Heart left ventricle (tissue), 13 donors: ENCODE measurements at regions not wholly inside any gene's neighbourhood (a gene's known extent, or its start where the extent isn't known, plus 50 kb on each side); places are given as distances from the start of the nearest gene placed in this dataset.

Experiments used
- POLR2A ChIP-seq, 2 donors: fragments of 450-650 bp; IDR thresholded peaks; one replicate each; pipeline ENCODE4 v1.6.1; 2017; ENCODE audit warnings: antibody characterized with exemption in 2 of 2, mild to moderate bottlenecking in 2 of 2, moderate library complexity in 2 of 2
- TF ChIP-seq, protein P1 (sequence below), 12 donors: fragments of 200-600 bp; sonication (generic) in 4 of 12; IDR thresholded peaks; one replicate each; pipeline versions ENCODE4 v1.5.0 to v1.8.0; 2018 to 2022; ENCODE audit warnings: antibody characterized with exemption in 12 of 12, mild to moderate bottlenecking in 5 of 12
- donor health status: ischemic (EF 13 %, LVEDD 7.1; RV severe dilation, severe dysfunction).
- donor health status: DM: no; HTN: yes; CAD: no.
- donor health status: DM: no; HTN: no; CAD: no.
- donor health status: ischemic (EF 25% LVEDD 6.9; RV normal size, moderate dysfunction).
- donor health status: ischemic (EF 25% LVEDD 5.7; RV mildly dilated, moderate dysfunction).
- donor health status: ischemic (EF 35%, LVEDD 5.7; RV mildly dilated, moderate dysfunction).
- donor health status: nonischemic (EF 11% LVEDD 7.7; RV severe dilation, severe dysfunction).
- donor health status: DM: yes; HTN: yes; CAD: no.
- donor health status: PGD.
- donor health status: ischemic (EF 29% LVEDD 5.4; RV normal size, mild dysfunction).
- donor health status: nonischemic (EF 23%, LVEDD 6.1; RV moderate dilation, normal function).

DNA sequence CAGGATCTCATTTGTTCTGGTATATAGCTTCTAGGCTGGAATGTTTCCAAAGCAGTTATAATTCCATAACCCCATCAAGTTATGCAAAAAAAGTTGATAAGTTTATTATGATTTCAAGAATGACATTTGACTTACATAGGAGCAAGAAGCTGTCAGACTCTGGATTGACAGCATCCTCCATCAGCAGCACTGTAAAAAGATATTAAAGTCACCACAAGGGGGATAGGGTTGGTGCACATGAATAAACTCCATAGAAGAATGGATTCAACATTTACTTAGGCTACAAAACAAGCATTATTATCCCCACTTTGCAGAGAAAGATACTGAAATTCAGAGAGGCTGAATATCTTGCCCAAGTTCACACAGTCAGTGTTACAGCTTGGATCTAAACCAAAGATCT lies 208.9 kb upstream of the SLC30A5 start:
- TF ChIP-seq, protein P1, sequence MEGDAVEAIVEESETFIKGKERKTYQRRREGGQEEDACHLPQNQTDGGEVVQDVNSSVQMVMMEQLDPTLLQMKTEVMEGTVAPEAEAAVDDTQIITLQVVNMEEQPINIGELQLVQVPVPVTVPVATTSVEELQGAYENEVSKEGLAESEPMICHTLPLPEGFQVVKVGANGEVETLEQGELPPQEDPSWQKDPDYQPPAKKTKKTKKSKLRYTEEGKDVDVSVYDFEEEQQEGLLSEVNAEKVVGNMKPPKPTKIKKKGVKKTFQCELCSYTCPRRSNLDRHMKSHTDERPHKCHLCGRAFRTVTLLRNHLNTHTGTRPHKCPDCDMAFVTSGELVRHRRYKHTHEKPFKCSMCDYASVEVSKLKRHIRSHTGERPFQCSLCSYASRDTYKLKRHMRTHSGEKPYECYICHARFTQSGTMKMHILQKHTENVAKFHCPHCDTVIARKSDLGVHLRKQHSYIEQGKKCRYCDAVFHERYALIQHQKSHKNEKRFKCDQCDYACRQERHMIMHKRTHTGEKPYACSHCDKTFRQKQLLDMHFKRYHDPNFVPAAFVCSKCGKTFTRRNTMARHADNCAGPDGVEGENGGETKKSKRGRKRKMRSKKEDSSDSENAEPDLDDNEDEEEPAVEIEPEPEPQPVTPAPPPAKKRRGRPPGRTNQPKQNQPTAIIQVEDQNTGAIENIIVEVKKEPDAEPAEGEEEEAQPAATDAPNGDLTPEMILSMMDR (IDR thresholded peaks at IDR 0.05), result peak in 8 of 12 donors; percentile 2 to 37 (median 20)
- no peak for TF ChIP-seq POLR2A (IDR thresholded peaks at IDR 0.05)
